Mesenchymal stem cell (in vitro differentiated cells and primary cell): ENCODE measurements at regions not wholly inside any gene's neighbourhood (a gene's known extent, or its start where the extent isn't known, plus 50 kb on each side); places are given as distances from the start of the nearest gene placed in this dataset.
"Not testable (repeated sequence)": the region's sequence is repeated elsewhere in the genome, so short reads cannot be mapped to it uniquely, and the experiment has no call there.

Source experiments
- DNase-seq: peaks from one replicate; pipeline ENCODE4 v3.0.0-alpha.2; 2013
- H2AFZ ChIP-seq: one replicate; pipeline ENCODE4 v1.6.1; 2013; ENCODE audit warnings: low read depth, mild to moderate bottlenecking, control low read depth, inconsistent platforms, low read length, moderate library complexity
- H2AK5ac ChIP-seq: 2 replicates; pipeline ENCODE4 v1.6.1; 2013; ENCODE audit warnings: low read length, moderate library complexity, mild to moderate bottlenecking, inconsistent platforms; ENCODE audit not compliant: severe bottlenecking
- H2BK120ac ChIP-seq: one replicate; pipeline ENCODE4 v1.6.1; 2013; ENCODE audit warnings: low read depth, mild to moderate bottlenecking, inconsistent platforms, low read length, moderate library complexity
- H2BK12ac ChIP-seq, 2 experiments: one replicate each; pipeline ENCODE4 v1.6.1; 2013; ENCODE audit warnings: inconsistent platforms in 2 of 2, low read length in 2 of 2, mild to moderate bottlenecking in 2 of 2, moderate library complexity in 2 of 2, control low read depth in 1 of 2
- H2BK15ac ChIP-seq: one replicate; pipeline ENCODE4 v1.6.1; 2013; ENCODE audit warnings: mild to moderate bottlenecking, low read depth, inconsistent platforms; ENCODE audit not compliant: poor library complexity, severe bottlenecking
- H2BK5ac ChIP-seq: 2 replicates; pipeline ENCODE4 v1.6.1; 2013; ENCODE audit warnings: low read depth, mild to moderate bottlenecking, low read length, control low read depth, inconsistent platforms; ENCODE audit not compliant: poor library complexity, severe bottlenecking
- H3K14ac ChIP-seq, 2 experiments: one replicate each; pipeline ENCODE4 v1.6.1; 2013; ENCODE audit warnings: inconsistent platforms in 2 of 2, low read length in 2 of 2, control low read depth in 1 of 2, mild to moderate bottlenecking in 1 of 2, moderate library complexity in 1 of 2
- H3K18ac ChIP-seq, 2 experiments: one replicate each; pipeline ENCODE4 v1.6.1; 2013; ENCODE audit warnings: inconsistent platforms in 2 of 2, low read length in 2 of 2, control low read depth in 1 of 2, low read depth in 1 of 2, mild to moderate bottlenecking in 1 of 2
- H3K23ac ChIP-seq, 2 experiments: one replicate each; pipeline ENCODE4 v1.6.1; 2013; ENCODE audit warnings: inconsistent platforms in 2 of 2, low read length in 2 of 2, mild to moderate bottlenecking in 2 of 2, moderate library complexity in 2 of 2, control low read depth in 1 of 2
- H3K27ac ChIP-seq: 2 replicates; pipeline ENCODE4 v1.5.1; 2013; ENCODE audit warnings: mild to moderate bottlenecking, moderate library complexity, low read length, control low read depth, inconsistent platforms; ENCODE audit not compliant: poor library complexity, severe bottlenecking
- H3K27me3 ChIP-seq, 2 experiments: 2 replicates each; pipeline versions ENCODE4 v1.6.1 to v1.7.0; 2013; ENCODE audit warnings: low read length in 2 of 2, mild to moderate bottlenecking in 2 of 2, moderate library complexity in 2 of 2, control low read depth in 1 of 2, inconsistent platforms in 1 of 2; ENCODE audit not compliant: control insufficient read depth in 1 of 2, insufficient read depth in 1 of 2
- H3K36me3 ChIP-seq, 2 experiments: 2 replicates each; pipeline versions ENCODE4 v1.6.1 to v1.7.0; 2013; ENCODE audit warnings: low read length in 2 of 2, control low read depth in 1 of 2, inconsistent platforms in 1 of 2, low read depth in 1 of 2, mild to moderate bottlenecking in 1 of 2; ENCODE audit not compliant: insufficient read depth in 2 of 2, control insufficient read depth in 1 of 2
- H3K4ac ChIP-seq, 2 experiments: one replicate each; pipeline ENCODE4 v1.6.1; 2013; ENCODE audit warnings: inconsistent platforms in 2 of 2, low read length in 2 of 2, mild to moderate bottlenecking in 2 of 2, moderate library complexity in 2 of 2, control low read depth in 1 of 2, low read depth in 1 of 2
- H3K4me1 ChIP-seq: 2 replicates; pipeline ENCODE4 v1.6.1; 2013; ENCODE audit warnings: low read depth, low read length, control low read depth; ENCODE audit not compliant: control insufficient read depth, insufficient read depth
- H3K4me2 ChIP-seq: 2 replicates; pipeline ENCODE4 v1.6.1; 2013; ENCODE audit warnings: low read length, mild to moderate bottlenecking, inconsistent platforms; ENCODE audit not compliant: poor library complexity, severe bottlenecking
- H3K4me3 ChIP-seq, 2 experiments: 2 replicates each; pipeline versions ENCODE4 v1.5.1 to v1.7.0; 2013; ENCODE audit warnings: low read length in 2 of 2, mild to moderate bottlenecking in 2 of 2, control low read depth in 1 of 2, low read depth in 1 of 2; ENCODE audit not compliant: insufficient read depth in 1 of 2
- H3K79me1 ChIP-seq: replicated peaks from 2 replicates; pipeline ENCODE4 v1.6.1; 2013; ENCODE audit warnings: mild to moderate bottlenecking, control low read depth, low read length, inconsistent platforms; ENCODE audit not compliant: poor library complexity, severe bottlenecking
- H3K9ac ChIP-seq: 2 replicates; pipeline ENCODE4 v1.7.0; 2013; ENCODE audit warnings: mild to moderate bottlenecking, low read length, moderate library complexity
- H3K9me3 ChIP-seq: 2 replicates; pipeline ENCODE4 v1.7.0; 2013; ENCODE audit warnings: mild to moderate bottlenecking, low read length; ENCODE audit not compliant: control insufficient read depth
- H4K8ac ChIP-seq: one replicate; pipeline ENCODE4 v1.6.1; 2013; ENCODE audit warnings: inconsistent platforms, mild to moderate bottlenecking, low read length, moderate library complexity
- H4K91ac ChIP-seq: one replicate; pipeline ENCODE4 v1.6.1; 2013; ENCODE audit warnings: mild to moderate bottlenecking, low read length, inconsistent platforms
- WGBS: methylation state at CpG from one replicate; pipeline ENCODE4 v1.1.7; 2013; ENCODE audit warnings: mixed read lengths; 5-methylcytosine and 5-hydroxymethylcytosine counted together

DNA sequence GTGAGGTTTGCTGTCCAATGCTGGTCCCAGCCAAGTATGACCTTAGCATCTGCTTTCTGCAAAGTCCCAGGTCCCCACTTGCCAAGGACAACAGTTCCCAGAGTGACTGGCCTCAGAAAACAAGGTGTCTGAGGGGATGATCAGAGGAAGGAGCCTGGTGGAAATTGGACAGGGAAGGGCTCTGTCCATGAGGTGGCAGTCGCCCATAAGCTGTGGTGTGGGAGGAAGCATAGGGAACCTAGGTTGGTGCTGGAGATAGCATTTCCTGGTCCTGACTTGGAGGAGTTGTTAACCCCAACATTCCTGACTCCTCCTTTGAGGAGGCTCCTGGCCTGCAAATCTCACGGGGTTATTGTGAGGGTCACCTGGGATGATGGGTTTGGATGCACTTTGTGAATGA, 77.8 kb downstream of the LIMS4 start:
- not testable (repeated sequence) for H2AK5ac ChIP-seq, H2BK15ac ChIP-seq, H4K8ac ChIP-seq, H3K18ac ChIP-seq, H3K4me3 ChIP-seq, H3K4me1 ChIP-seq, H2BK5ac ChIP-seq, H3K9ac ChIP-seq, H3K4ac ChIP-seq, H4K91ac ChIP-seq, H3K36me3 ChIP-seq, H3K9me3 ChIP-seq, DNase-seq, H3K23ac ChIP-seq, H2BK12ac ChIP-seq, H2BK120ac ChIP-seq, H3K27me3 ChIP-seq, H2AFZ ChIP-seq, H3K4me2 ChIP-seq, H3K27ac ChIP-seq, H3K14ac ChIP-seq, H3K79me1 ChIP-seq
- WGBS = no CpG with 5 or more reads among the region's 2 CpGs

DNA sequence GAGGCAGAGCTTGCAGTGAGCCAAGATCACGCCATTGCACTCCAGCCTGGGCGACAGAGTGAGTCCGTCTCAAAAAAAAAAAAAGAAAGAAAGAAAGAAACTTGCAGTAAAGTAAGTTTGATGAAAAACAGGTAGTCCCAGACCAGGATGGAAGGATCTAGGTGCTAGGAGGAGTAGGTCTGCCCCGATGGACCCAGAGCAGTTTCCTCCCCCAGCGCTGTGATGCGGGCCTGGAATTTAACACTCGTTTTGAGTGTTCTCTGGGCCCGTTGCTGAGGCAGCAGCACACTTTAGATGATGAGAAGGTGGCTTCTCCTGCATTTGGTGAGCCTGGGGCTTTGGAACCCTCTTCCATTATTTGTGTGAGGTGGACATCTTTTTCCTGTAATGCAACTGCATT, 80.2 kb downstream of the LIMS4 start:
- not testable (repeated sequence) for H3K79me1 ChIP-seq, H2BK15ac ChIP-seq, H3K23ac ChIP-seq, H3K4me3 ChIP-seq, H2BK120ac ChIP-seq, H3K18ac ChIP-seq, H3K27me3 ChIP-seq, H2AK5ac ChIP-seq, H3K4me1 ChIP-seq, DNase-seq, H2BK12ac ChIP-seq, H3K9ac ChIP-seq, H3K14ac ChIP-seq, H3K36me3 ChIP-seq, H3K9me3 ChIP-seq, H4K91ac ChIP-seq, H4K8ac ChIP-seq, H3K27ac ChIP-seq, H3K4ac ChIP-seq, H2BK5ac ChIP-seq, H2AFZ ChIP-seq, H3K4me2 ChIP-seq
- no CpG with 5 or more reads among the region's 8 CpGs for WGBS

GRCh38 chr2:110391035-110391418, 81.6 kb downstream of the LIMS4 start:
- H4K8ac ChIP-seq, H3K9me3 ChIP-seq, H2BK120ac ChIP-seq, H3K18ac ChIP-seq, DNase-seq, H3K27ac ChIP-seq, H3K27me3 ChIP-seq, H2AK5ac ChIP-seq, H2BK15ac ChIP-seq, H3K4ac ChIP-seq, H3K23ac ChIP-seq, H4K91ac ChIP-seq, H3K4me1 ChIP-seq, H3K9ac ChIP-seq, H3K4me2 ChIP-seq, H2AFZ ChIP-seq, H3K79me1 ChIP-seq, H3K14ac ChIP-seq, H2BK12ac ChIP-seq, H3K4me3 ChIP-seq, H3K36me3 ChIP-seq, H2BK5ac ChIP-seq: not testable (repeated sequence)
- WGBS = no CpG with 5 or more reads among the region's 5 CpGs

GRCh38 chr2:110390351-110391034, 82.1 kb downstream of the LIMS4 start:
- not testable (repeated sequence) for H2BK12ac ChIP-seq, H3K27me3 ChIP-seq, H3K4me3 ChIP-seq, DNase-seq, H3K79me1 ChIP-seq, H2BK5ac ChIP-seq, H2BK120ac ChIP-seq, H2BK15ac ChIP-seq, H3K4ac ChIP-seq, H3K23ac ChIP-seq, H3K4me2 ChIP-seq, H3K4me1 ChIP-seq, H3K27ac ChIP-seq, H3K9me3 ChIP-seq, H3K9ac ChIP-seq, H3K36me3 ChIP-seq, H4K91ac ChIP-seq, H3K14ac ChIP-seq, H2AFZ ChIP-seq, H3K18ac ChIP-seq, H2AK5ac ChIP-seq, H4K8ac ChIP-seq
- WGBS = 100% methylated on average over 1 of the region's 7 CpGs
